ENCODE measurements at regions not wholly inside any gene's neighbourhood (a gene's known extent, or its start where the extent isn't known, plus 50 kb on each side); places are given as distances from the start of the nearest gene placed in this dataset.

DNA sequence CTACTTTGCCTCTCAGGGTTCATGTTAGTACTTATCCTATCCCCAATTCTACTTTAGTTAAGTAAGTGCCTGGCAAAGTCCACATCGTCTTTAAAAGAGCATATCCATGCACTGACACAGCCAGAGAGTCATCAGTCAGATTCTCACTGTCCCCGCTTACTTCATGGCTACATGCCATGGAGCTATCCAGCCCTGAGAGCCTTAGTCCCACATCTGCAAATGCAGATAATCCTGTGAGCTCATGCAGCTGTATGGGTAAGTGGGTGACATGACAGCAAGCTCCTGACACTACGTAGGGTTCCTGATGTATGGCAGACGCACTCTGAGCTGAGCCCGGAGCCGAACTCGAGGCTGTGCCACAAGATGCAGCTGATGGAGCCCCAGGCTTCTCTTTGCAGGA lies 661.5 kb downstream of the LIG4 start:
- DNase-seq = no peak

DNA sequence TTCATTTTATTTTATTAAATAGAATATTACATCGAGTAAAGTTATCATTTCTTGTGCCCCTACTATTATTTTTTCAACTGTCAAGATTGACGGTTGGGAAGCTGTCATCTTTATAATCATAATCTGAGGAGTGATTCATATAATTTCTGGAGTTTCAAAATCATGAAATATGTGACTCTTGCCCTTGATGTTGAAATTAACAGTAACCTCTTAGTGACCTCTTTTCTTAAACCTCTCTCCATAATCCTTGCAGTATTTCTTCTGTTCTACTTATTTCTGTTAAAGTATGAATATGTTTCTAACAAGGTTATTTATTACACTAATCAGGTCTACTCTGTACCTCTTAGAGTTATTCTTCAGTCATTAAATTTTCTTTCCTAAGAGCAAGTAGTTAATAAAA lies 663.8 kb downstream of the LIG4 start:
- no peak for DNase-seq

DNA sequence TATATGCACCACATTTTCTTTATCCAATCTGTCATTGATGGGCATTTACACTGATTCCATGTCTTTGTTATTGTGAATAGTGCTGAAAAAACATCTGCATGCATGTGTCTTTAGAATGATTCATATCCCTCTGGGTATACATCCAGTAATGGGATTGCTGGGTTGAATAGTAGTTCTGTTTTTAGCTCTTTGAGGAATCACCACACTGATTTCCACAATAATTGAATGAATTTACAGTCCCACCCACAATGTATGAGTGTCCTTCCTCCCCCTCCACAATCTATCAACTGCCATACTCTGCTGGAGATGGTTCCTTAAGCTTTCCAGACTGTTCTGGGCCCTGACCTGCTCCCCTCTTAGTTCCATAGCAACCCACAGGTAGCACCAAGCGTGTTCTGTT lies 667.0 kb downstream of the LIG4 start:
- no peak for DNase-seq

DNA sequence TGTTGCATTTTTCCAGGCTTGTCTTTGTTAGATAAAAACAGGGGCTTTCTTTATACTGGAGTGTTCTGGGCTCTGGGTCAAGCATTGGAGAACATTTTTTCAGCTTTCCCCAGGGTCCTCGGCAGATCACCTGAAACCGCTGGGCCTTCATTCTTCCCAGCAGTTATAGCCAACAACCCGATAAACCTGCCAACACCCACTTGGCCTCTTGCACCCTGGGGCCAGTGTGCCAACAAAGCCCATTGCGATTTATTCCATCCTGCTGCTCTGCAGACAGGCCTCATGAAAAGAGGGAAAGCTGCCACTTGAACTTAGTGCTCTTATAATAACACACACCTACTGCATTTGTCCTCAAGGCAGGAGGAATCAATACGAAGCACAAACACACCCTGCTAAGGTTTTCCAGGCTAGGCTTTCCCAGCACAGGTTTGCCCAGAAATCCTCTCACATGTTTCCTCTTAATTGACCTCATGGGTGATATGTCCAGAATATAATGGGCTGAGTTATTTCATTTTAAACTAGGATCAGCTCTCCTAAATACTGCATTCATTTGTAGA lies 669.3 kb downstream of the LIG4 start:
- no peak for DNase-seq

DNA sequence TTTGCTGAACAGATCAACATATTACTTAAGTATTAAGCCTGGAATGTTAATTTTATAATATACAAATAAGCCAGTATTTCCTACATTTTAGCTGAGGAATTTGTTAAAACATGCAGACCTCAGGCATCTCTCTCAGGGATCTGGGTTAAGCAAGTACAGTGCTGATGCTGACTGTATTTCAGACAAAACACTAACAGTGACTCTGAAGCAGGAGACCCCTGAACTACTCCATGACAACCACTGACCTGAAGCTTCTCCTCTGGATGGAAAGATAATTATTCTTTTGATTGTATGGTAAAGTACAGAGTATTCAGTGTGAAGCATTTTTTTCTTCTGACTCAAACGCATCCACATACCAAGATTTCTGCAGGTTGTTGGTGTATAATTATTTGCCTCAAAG lies 680.8 kb downstream of the LIG4 start:
- no peak for DNase-seq

DNA sequence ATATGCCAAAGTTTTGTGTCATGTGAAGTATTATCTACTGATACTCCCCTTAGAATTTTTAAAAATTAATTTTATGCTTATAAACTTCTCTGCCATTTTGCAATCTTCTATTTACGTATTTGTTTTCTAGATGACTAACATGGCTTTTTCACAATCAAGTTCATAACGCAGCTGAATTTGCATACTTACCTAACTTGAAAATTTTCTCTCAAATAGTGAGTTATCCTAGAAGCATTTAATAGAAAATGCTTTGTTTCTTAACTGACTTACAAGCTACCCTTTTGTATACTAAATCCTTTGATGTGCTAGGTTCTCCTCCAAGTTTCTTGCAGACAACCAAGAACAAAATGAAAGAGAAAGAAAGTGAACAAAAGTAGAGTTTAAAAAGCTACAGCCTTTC lies 683.5 kb downstream of the LIG4 start:
- DNase-seq = no peak

DNA sequence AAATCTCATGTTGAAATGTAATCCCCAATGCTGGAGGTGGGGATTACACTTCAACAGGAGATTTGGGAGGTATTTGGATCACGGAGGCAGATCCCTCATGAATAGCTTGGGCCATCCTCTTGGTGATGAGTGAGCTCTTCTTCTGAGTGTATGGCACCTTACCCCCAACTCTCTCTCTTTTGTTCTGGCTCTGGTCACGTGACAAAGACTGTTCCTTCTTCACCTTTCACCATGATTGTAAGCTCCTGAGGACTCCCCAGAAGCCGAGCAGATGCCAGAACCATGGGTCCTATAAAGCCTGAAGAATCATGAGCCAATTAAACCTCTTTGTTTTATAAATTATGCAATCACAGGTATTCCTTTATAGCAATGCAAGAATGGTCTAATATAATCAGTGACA lies 684.2 kb downstream of the LIG4 start:
- no peak for DNase-seq

DNA sequence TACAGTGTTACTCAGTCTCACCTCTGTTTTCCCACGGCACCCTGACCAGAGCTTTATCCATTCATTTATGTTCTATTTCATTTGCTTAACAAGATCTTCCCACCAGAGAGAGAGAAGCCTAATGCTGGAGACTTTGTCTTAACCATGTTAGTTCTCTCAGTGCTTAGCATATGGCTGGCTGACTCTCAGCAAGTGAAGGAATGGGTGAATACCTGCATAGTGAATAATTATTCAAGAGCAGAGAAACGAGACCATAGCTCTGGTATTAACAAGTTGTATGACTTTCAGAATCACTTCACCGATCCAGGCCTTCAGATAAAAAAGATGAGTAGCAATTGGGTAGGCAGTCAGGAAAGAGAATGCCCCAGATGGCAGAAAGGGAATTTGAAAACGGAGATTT lies 686.3 kb downstream of the LIG4 start:
- DNase-seq = no peak

DNA sequence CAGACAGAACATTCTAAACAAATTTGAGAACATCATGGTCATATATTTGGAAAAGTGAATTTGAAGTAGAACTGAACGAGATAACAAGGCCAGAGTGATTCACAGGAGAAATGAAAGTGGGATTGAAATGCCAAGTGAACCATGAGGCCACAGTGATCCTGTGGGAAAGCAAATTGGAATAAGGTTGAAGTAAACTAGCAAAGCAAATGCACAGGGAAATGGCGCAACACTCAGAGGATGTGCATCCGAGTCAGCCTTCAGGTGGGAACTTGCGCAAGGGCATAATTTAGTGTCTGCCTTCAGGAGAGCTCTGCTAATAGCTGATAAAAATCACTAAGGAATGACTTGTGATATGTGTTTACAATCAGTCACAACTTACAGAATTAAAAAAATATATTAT lies 696.6 kb downstream of the LIG4 start:
- no peak for DNase-seq

DNA sequence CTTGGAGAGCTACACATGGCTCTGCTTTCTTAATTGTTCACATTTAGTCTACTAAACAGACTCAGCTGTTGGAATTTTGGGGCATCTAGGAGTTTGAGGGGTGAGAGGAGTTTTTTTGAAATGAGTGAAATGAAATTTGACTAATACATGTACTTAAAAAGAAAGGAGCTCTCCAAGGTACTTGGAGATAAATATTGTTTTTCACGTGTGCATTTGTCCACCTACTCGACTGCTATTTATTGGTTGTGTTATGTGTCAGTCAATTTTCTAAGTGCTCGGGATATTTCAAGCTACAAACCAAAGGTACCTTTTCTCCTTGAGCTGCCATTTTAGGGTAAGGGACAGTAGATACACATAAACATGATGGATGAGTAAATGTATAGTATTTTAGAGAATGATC lies 697.0 kb downstream of the LIG4 start:
- DNase-seq = no peak

DNA sequence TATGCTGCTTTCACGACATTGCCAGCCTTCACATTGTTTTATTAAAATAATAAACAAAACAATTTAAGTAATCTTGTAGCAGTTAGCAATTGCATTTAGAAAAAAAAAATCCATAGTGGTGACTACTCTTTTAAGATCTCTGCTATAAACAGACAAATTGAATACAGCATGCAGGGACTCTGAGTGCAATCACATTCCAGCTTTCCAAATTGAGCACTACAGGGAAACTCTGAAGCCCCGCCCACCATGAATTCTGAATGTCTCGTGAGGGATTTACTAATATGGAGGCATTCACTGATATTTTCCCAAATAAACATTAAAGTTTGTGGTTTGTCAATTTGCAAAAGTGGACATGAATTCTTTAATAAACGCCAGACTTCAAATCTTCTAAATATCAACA lies 698.8 kb downstream of the LIG4 start:
- DNase-seq = no peak

DNA sequence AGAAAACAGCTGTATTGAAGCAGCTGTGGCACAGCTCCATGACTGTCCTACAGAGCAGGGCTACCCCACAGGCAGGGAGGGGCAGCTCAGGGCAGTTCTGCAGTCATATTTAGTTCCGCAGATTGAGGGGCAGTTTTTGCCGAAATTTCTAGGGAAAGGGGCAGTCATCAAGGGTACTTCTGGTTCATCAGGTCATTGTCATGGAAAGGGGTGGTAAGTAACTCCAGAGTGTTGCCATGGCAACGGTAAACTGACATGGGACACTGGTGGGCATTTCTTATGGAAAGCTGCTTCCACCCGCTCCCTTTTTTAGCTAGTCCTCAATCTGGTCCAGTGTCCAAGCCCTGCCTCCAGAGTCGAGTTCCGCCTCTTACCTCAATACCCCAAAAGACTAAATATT lies 702.8 kb downstream of the LIG4 start:
- no peak for DNase-seq

DNA sequence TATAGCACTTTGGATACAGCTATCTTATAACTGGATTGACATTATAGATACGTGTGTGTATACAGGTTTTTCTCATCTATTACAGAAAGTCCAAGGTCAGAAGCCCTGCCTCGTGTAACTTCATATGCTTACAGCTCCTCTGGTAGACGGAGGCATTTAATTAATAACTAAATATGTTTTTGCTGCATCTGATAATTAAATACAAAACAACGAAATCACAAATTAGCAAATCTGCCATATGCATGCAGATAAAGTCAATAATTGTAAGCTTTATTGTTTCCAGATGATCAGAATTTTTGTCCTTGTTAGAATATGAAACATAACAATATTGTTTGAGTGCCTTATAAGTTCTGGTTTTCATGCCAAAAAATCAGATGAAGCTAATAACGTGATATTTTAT lies 717.7 kb downstream of the LIG4 start:
- no peak for DNase-seq

DNA sequence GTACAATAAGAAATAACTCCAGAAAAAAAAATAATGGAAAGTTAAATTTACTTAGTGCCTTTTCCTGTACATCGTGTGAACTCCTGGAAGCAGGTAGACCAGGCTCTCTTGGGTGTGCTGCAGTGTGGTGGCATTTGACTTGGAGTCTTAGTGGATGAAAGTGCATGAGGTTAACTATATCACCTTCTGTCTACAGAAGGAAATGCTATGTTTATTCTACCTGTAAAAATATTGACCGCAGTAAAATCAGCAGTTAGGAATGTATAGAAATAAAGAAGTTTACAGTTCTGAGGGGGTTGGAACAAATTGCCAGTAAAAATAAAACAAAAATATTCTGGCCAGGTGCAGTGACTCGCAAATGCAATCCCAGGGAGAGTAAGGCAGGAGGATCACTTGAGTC lies 722.1 kb downstream of the LIG4 start:
- DNase-seq = no peak

DNA sequence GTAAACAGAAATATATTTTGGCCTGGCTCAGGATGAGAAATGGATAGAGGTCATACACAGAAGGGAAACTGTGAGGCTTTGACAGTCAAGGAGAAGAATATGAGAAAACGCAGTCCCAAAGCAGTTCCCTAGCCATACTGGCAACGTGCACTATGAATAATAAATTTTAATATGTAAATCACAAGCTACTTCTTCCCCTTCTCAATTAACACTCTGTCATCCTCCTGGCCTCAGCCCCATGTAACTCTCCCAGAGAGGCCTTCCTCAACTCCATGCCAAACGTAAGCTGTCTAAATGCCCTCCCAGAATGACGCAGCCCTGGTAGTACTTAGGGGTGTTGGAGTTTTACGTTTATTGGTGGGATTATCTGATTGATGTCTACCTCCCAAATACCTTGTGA lies 732.6 kb downstream of the LIG4 start:
- DNase-seq = no peak

DNA sequence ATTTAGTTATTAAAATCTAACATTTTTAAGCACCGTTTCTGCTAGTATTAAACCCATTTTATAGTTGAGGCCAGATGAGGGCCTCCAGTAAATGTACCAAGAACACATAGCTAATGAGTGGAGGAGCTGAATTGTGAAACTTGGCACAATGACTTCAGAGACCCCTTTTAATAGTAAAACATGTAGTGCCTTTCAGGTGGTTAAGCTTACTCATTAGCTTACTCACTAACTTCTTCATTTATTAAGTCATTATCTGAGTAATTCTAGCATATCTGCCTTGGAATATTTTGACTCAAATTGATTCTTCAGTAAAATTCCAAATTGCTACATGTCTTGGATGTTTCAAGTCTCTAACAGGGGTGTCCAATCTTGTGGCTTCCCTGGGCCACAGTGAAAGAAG lies 735.2 kb downstream of the LIG4 start:
- DNase-seq = no peak

DNA sequence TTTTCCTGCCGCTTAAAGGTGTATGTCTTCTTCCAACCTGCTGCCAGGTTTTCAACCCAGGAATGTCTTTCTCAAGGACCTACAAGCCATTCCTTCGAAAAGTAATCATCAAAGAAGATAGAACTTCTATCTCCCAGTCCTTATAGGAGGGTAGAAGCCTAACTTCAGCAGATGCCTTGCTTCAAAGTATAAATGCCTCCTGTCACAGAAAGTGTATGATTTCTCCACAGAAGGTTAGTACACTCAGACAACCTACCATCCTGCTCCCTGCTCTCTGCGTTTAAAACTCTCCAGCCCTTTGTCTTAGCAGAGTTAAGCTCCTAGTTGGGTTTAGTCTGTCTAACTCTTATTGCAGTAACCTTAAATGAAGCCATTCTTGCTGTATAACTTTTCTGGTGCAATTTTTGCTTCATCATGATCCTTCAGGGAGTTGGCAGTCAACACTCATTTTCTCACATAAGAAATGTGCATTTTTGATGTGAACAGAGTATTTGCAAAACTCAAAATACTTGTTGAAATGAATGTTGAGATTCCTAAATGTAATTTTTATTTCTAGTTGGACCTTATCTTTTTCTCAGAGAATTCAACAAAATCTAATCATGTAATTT lies 737.5 kb downstream of the LIG4 start:
- DNase-seq = no peak

DNA sequence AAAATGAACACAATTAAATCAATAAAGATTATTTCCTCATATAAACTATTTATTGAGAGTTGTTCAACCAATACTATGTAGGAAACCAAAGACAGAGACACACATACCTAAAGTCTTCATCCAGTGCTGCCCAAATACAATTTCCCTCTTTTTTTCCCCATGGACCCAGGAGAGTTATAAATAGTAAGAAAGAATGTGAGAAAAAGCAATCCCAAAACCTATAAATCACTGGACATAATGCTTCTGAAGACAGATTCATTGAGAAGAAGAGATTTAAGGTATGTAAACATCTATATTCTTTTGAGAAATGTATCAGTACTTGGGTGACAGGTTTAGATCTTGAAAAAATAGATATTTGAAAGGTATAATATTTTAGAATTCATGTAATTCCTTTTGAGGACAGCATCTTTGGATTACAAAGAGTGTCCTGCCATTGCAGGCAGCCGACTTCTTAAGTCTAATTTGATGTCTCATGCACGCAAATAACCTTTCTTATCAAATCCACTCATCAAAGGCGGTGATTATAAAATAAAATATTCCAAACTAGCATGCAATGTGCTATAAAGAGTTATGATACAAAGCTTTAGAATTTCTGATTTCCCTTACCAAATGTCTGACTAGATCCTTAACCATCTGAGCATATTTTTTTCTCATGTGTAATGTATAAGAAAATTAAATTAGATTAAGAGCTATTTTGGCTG lies 739.4 kb downstream of the LIG4 start:
- DNase-seq = no peak

DNA sequence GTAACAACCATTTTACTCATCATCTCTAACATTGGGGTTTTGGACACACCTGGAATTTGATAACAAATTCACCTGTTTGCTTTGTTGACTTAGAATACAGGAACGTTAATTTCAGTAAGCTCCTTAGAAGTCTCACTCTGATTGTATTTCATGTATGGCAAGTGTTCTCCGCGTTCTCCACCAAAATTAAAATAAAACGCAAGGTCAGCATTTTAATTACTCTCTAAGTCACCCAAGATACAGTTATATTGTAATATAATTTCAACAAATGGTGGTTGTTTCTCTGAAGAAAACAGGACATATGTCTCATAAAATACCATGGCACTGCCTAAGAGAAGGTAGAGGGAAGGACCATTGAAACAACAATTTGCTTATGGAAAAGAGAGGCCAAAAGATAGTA lies 742.1 kb downstream of the LIG4 start:
- no peak for DNase-seq

DNA sequence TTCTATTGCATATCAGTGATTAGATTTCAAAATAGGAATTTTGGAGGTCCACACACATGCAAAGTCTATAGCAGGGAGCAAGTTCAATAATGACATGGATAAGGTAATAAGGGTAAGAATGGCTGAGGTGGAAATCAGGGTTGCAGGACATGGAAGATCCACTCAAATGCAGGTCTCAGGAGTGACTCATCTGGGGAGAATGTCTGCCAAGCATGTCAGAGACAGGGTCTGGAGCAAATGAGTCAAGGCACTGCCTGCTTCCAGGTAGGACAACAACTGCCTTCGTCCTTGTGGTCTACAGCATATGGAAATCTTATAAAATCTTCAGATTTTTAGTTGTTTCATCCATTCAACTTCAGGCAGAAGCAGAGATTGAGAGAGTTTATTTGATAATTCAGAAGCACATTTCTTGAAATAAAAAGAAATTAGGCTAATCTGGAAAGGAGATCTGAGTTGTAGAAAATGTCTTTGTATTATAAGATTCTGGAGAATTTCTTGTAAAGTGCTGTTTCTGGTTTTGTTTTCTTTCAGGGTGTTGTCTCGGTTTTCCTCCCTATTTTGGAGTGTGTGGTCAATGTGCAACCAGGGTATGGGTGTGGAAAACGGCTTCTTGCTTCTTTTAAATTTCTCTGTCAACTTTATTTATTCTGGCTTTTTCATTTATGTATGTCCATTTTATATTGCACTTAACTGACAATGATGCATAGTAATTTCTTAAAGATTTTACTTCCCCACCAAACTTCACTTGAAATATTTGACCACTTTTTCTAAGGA lies 748.8 kb downstream of the LIG4 start:
- DNase-seq = no peak

DNA sequence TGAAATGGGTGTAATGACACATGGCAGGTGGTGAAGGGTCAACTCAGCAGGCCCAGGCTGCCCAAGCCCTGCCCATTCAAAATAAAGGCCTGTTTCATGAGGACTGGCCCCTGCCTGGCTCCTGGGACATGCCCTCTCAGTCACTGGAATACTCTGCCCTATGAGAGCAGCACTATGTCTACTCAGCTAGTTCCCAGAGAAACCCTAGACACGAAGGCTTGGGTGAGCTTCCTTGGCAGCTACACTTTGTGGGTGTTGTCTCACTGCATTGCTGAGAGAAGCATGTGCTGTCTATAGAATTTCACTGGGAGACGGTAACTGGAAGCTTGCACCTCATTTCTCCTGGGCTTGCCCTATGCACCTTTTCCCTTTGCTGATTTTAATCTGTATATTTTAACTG lies 752.8 kb downstream of the LIG4 start:
- no peak for DNase-seq

DNA sequence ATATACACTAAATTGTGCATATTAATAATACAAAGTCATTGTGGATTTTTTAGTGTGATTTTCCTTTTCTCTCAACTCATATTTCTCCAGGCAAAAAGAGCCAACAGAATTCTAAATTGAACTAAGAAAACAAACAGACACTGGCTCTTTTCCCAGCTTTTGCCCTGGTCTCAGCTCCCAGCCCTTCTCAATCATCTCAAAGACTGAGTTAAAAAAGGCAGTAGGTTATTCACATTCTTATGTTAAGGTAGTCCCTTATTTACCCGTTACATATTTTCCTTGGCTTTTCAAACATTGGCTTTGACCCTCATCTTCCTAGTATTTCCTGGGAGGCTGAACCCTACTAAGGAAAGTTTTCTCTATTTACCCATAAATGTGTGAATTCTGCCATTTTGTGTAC lies 753.6 kb downstream of the LIG4 start:
- DNase-seq = no peak

DNA sequence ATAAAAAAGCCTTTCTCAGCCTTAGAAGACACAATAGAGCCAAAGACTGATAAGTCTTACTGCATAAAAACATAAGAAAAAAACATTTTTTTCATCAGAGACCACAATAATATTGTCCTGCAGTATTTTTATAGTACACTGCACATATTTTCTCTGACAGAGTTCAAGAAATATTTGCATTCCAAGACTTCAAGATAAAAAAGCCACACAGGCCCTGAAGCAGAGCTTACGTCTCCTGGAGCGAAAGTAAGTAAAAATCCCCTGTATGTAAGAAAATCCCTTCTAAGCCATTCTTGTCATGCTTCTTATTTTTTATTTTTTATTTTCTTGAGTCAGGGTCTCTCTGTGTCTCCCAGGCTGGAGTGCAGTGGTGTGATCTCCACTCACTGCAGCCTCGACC lies 755.9 kb downstream of the LIG4 start:
- DNase-seq = no peak

DNA sequence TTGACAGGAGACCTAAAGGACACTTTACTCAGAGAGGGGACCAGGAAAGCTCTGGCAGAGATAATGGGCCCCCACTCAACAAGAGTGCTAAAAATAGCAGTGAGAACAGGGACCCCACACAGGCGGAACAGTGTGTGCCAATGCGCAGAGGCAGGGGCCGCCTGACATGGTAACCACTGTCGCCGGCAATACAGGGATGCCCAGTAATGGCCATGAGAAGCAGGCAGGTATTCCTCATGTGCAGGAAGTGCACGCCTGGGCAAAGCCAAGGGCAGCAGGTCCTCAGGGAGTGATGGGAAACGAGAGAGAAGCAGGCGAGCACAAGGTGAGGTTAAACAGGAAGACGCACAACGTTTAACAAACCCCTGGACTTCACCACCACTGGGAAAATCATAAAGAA lies 757.1 kb downstream of the LIG4 start:
- no peak for DNase-seq
